ENCODE measurements at regions not wholly inside any gene's neighbourhood (a gene's known extent, or its start where the extent isn't known, plus 50 kb on each side); places are given as distances from the start of the nearest gene placed in this dataset.

DNA sequence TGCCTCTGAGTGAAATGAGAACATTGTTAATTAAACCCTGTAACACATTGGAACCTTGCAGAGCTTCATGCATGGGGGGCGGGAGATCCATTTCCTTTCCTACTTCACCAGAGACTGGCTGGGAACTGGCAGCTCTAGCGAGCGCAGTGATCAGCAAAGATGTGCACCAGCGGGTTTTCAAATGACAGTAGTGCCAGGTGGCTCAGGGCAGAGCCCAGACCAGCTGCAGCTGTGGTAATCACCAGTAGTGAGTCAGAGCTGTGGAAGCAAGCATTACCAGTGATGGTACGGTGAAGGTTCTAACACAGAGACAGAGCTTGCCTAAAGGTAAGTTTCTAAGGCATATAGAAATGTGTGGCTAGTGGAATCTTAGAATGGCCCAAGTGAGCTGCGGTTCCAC lies 1009.7 kb upstream of the CELF2 start:
- no peak overlapping the region for H3K9ac ChIP-seq (replicated peaks; ENCODE audit: extremely low read depth, insufficient read depth, low read length)
- H3K36me3 ChIP-seq (ENCODE audit: control insufficient read depth in 2 of 2, extremely low read depth in 1 of 2, insufficient read depth in 2 of 2, low read length in 2 of 2) = no peaks in the 10 kb centered on the region
- H3K4me1 ChIP-seq (ENCODE audit: control insufficient read depth, extremely low read depth, insufficient read depth, low read length) = no peaks in the 10 kb centered on the region
- no peak for TF ChIP-seq POLR2AphosphoS5 (IDR thresholded peaks at IDR 0.05; ENCODE audit: insufficient read depth, low read depth, low read length)
- no peak for TF ChIP-seq JUN (IDR thresholded peaks at IDR 0.05; ENCODE audit: borderline replicate concordance, insufficient read depth, insufficient read length, low read depth)
- TF ChIP-seq, protein P1, sequence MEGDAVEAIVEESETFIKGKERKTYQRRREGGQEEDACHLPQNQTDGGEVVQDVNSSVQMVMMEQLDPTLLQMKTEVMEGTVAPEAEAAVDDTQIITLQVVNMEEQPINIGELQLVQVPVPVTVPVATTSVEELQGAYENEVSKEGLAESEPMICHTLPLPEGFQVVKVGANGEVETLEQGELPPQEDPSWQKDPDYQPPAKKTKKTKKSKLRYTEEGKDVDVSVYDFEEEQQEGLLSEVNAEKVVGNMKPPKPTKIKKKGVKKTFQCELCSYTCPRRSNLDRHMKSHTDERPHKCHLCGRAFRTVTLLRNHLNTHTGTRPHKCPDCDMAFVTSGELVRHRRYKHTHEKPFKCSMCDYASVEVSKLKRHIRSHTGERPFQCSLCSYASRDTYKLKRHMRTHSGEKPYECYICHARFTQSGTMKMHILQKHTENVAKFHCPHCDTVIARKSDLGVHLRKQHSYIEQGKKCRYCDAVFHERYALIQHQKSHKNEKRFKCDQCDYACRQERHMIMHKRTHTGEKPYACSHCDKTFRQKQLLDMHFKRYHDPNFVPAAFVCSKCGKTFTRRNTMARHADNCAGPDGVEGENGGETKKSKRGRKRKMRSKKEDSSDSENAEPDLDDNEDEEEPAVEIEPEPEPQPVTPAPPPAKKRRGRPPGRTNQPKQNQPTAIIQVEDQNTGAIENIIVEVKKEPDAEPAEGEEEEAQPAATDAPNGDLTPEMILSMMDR (IDR thresholded peaks at IDR 0.05; ENCODE audit: extremely low read depth in 1 of 2, insufficient read depth in 1 of 2, low read depth in 1 of 2, low read length in 2 of 2) = no peak
- TF ChIP-seq MYC (IDR thresholded peaks at IDR 0.05; ENCODE audit: low read depth, low read length) = no peak
- TF ChIP-seq GATA2 (IDR thresholded peaks at IDR 0.05; ENCODE audit: insufficient read depth, insufficient read length, low read depth, low read length) = no peak
- no peak for TF ChIP-seq EZH2 (IDR thresholded peaks at IDR 0.05; ENCODE audit: borderline replicate concordance, low read depth, low read length, severe bottlenecking)
- TF ChIP-seq, protein P2, sequence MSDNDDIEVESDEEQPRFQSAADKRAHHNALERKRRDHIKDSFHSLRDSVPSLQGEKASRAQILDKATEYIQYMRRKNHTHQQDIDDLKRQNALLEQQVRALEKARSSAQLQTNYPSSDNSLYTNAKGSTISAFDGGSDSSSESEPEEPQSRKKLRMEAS (IDR thresholded peaks at IDR 0.05; ENCODE audit: insufficient read depth, insufficient read length) = no peak
- TF ChIP-seq FOS (IDR thresholded peaks at IDR 0.05; ENCODE audit: borderline replicate concordance, insufficient read depth, low read length) = no peak
- TF ChIP-seq POLR2A (IDR thresholded peaks at IDR 0.05; ENCODE audit: low read depth, low read length) = no peak
- ChIA-PET POLR2A (no interaction called here), CTCF (no interaction called here)
- no peak overlapping the region for H3K4me2 ChIP-seq (ENCODE audit: insufficient read depth, low read length)
- dilution Hi-C loops (cut with MboI; ENCODE audit: extremely low pct_ligation_motif_present, low sequenced_read_pairs) = no loop called here
- intact Hi-C loops (cut with micrococcal nuclease) = no loop called here
- no peak overlapping the region for H3K27ac ChIP-seq (ENCODE audit: insufficient read depth, low read depth, low read length)
- no peak for FAIRE-seq
- H3K9me1 ChIP-seq (replicated peaks; ENCODE audit: control insufficient read depth, extremely low read depth, insufficient read depth, low read length) = no peaks in the 10 kb centered on the region
- no peak overlapping the region for H2AFZ ChIP-seq (ENCODE audit: low read depth, low read length)
- H3K9me3 ChIP-seq (replicated peaks; ENCODE audit: control insufficient read depth, insufficient read depth, low read length) = no peaks in the 10 kb centered on the region
- H3K79me2 ChIP-seq (ENCODE audit: control insufficient read depth, insufficient read depth, low read length) = no peaks in the 10 kb centered on the region
- no peaks in the 10 kb centered on the region for H3K27me3 ChIP-seq (ENCODE audit: control insufficient read depth in 2 of 2, insufficient read depth in 2 of 2, low read length in 2 of 2)
- no TSS peak for BruUV-seq (replicated peaks)
- no peak for DNase-seq (ENCODE audit: low read depth, low spot score)
- H3K4me3 ChIP-seq (replicated peaks in 1 of 3; ENCODE audit: insufficient read depth in 1 of 3, low read depth in 1 of 3, low read length in 3 of 3) = no peak overlapping the region
- H4K20me1 ChIP-seq (replicated peaks; ENCODE audit: control insufficient read depth, extremely low read depth, insufficient read depth, low read length) = no peaks in the 10 kb centered on the region

All from endothelial cell of umbilical vein (primary cell).